SU-DHL-6 (cell line): ENCODE measurements at regions not wholly inside any gene's neighbourhood (a gene's known extent, or its start where the extent isn't known, plus 50 kb on each side); places are given as distances from the start of the nearest gene placed in this dataset.

ENCODE experiments used
- CTCF ChIP-seq: fragments of 200-600 bp; sonication (generic); IDR thresholded peaks from one replicate; pipeline ENCODE4 v1.5.1; 2017; ENCODE audit warnings: antibody characterized with exemption, mild to moderate bottlenecking, low read length, moderate library complexity; ENCODE audit not compliant: insufficient read depth, poor library complexity, severe bottlenecking
- EZH2phosphoT487 ChIP-seq: fragments of 200-600 bp; sonication (generic), shearing (Covaris generic); conservative IDR thresholded peaks from 2 replicates; pipeline ENCODE4 v1.6.1; 2018; ENCODE audit warnings: mild to moderate bottlenecking, antibody characterized with exemption, low read length, moderate library complexity, mixed read lengths

GRCh38 chr2:156017341-156017885, 315.1 kb downstream of the NR4A2 start:
- TF ChIP-seq EZH2phosphoT487: no peak
- TF ChIP-seq CTCF: no peak
